B cell (primary cell): ENCODE measurements at regions not wholly inside any gene's neighbourhood (a gene's known extent, or its start where the extent isn't known, plus 50 kb on each side); places are given as distances from the start of the nearest gene placed in this dataset.

Source experiments
- ATAC-seq: fragments of 200-7000 bp; cut with Tn5 transposase; one replicate; pipeline ENCODE4 v1.10.0; 2021; ENCODE audit warnings: low read depth, mild to moderate bottlenecking, moderate number of reproducible peaks, moderate library complexity
- CTCF ChIA-PET: fragments of 350-600 bp; sonication (Branson Sonifier 250); formaldehyde crosslinking; loops from one replicate; lab custom pipeline; 2021; ENCODE audit warnings: antibody characterized with exemption, inconsistent platforms; lab: Charles Lee
- POLR2A ChIA-PET: fragments of 350-600 bp; sonication (Branson Sonifier 250); formaldehyde crosslinking; loops from one replicate; lab custom pipeline; 2021; ENCODE audit warnings: antibody characterized with exemption; lab: Charles Lee
- DNase-seq: peaks from one replicate; pipeline ENCODE4 v3.0.0; 2013
- H2AFZ ChIP-seq: 2 replicates; pipeline ENCODE4 v1.6.1; 2012; ENCODE audit warnings: mild to moderate bottlenecking, low read depth, low read length; ENCODE audit not compliant: insufficient read depth, poor library complexity, severe bottlenecking
- H3K27ac ChIP-seq, 2 donors: 1 replicate in 1 of 2; 2 replicates in 1 of 2; pipeline ENCODE4 v1.5.1; 2012 to 2013; ENCODE audit warnings: low read length in 2 of 2, mild to moderate bottlenecking in 2 of 2, moderate library complexity in 1 of 2
- H3K27me3 ChIP-seq, 4 experiments: fragments of 200-600 bp in 1 of 4; sonication (generic) in 1 of 4; replicated peaks in 1 of 4; 1 replicate in 2 of 4; 2 replicates in 2 of 4; pipeline versions ENCODE4 v1.6.1 to v1.7.0; 2013 to 2016; ENCODE audit warnings: low read length in 3 of 4, mild to moderate bottlenecking in 2 of 4, mixed read lengths in 1 of 4, moderate library complexity in 1 of 4; ENCODE audit not compliant: insufficient read depth in 4 of 4, control insufficient read depth in 3 of 4; ENCODE audit errors: control extremely low read depth in 1 of 4
- H3K36me3 ChIP-seq, 2 experiments: replicated peaks in 1 of 2; 1 replicate in 1 of 2; 2 replicates in 1 of 2; pipeline versions ENCODE4 v1.6.1 to v1.7.1; 2013; ENCODE audit warnings: low read length in 1 of 2; ENCODE audit not compliant: insufficient read depth in 2 of 2, control insufficient read depth in 1 of 2; ENCODE audit errors: control extremely low read depth in 1 of 2, extremely low read depth in 1 of 2
- H3K4me1 ChIP-seq, 2 donors: fragments of 200-600 bp in 1 of 2; sonication (generic) in 1 of 2; 1 replicate in 1 of 2; 2 replicates in 1 of 2; pipeline versions ENCODE4 v1.5.1 to v1.6.1; 2013 to 2017; ENCODE audit warnings: low read length in 2 of 2; ENCODE audit not compliant: control insufficient read depth in 2 of 2, insufficient read depth in 2 of 2
- H3K4me2 ChIP-seq: replicated peaks from 2 replicates; pipeline ENCODE3; 2012; ENCODE audit warnings: mild to moderate bottlenecking, low read depth, low read length; ENCODE audit not compliant: poor library complexity, severe bottlenecking
- H3K4me3 ChIP-seq, 5 experiments: fragments of 200-600 bp in 1 of 5; sonication (generic) in 1 of 5; 1 replicate in 3 of 5; 2 replicates in 2 of 5; pipeline versions ENCODE4 v1.5.1 to v1.7.0; 2011 to 2016; ENCODE audit warnings: low read length in 4 of 5, mild to moderate bottlenecking in 4 of 5, low read depth in 2 of 5, control low read depth in 1 of 5, moderate library complexity in 1 of 5; ENCODE audit not compliant: insufficient read depth in 1 of 5; ENCODE audit errors: control extremely low read depth in 1 of 5, extremely low read depth in 1 of 5
- H3K79me2 ChIP-seq: fragments of 200-600 bp; sonication (generic); one replicate; pipeline ENCODE4 v1.6.0; 2016; ENCODE audit warnings: low read length; ENCODE audit not compliant: control insufficient read depth, insufficient read depth
- H3K9ac ChIP-seq: fragments of 200-600 bp; sonication (generic); 2 replicates; pipeline ENCODE4 v1.6.1; 2017; ENCODE audit warnings: mild to moderate bottlenecking, low read length, moderate library complexity
- H3K9me3 ChIP-seq, 3 donors: one replicate each; pipeline versions ENCODE4 v1.6.1 to v1.7.1; 2013; ENCODE audit warnings: low read length in 2 of 3; ENCODE audit not compliant: control insufficient read depth in 2 of 3, insufficient read depth in 1 of 3; ENCODE audit errors: control extremely low read depth in 1 of 3
- H4K20me1 ChIP-seq: 2 replicates; pipeline ENCODE4 v1.6.0; 2012; ENCODE audit warnings: mild to moderate bottlenecking, low read length; ENCODE audit not compliant: insufficient read depth, control insufficient read depth, poor library complexity, severe bottlenecking
- H3K27ac Mint-ChIP-seq: one replicate; pipeline ENCODE4 v1.8.0; 2021; ENCODE audit warnings: mixed read lengths
- H3K27me3 Mint-ChIP-seq: one replicate; pipeline ENCODE4 v1.8.0; 2021; ENCODE audit warnings: mixed read lengths
- H3K4me1 Mint-ChIP-seq: one replicate; pipeline ENCODE4 v1.8.0; 2021; ENCODE audit warnings: mixed read lengths
- H3K4me3 Mint-ChIP-seq: one replicate; pipeline ENCODE4 v1.8.0; 2021; ENCODE audit warnings: mixed read lengths
- H3K9me3 Mint-ChIP-seq: one replicate; pipeline ENCODE4 v1.8.0; 2022; ENCODE audit warnings: mixed read lengths; ENCODE audit not compliant: insufficient read depth
- CTCF ChIP-seq: fragments of 200-600 bp; IDR thresholded peaks from one replicate; pipeline ENCODE4 v1.8.0; 2022; ENCODE audit warnings: antibody characterized with exemption, mild to moderate bottlenecking
- EZH2 ChIP-seq: IDR thresholded peaks from 2 replicates; pipeline ENCODE4 v1.6.1; 2012; ENCODE audit warnings: borderline replicate concordance, low read depth, mild to moderate bottlenecking, moderate library complexity, low read length; ENCODE audit not compliant: insufficient read depth, poor library complexity, severe bottlenecking
- WGBS: methylation state at CpG from one replicate; pipeline ENCODE4 v1.1.5; 2013; ENCODE audit warnings: missing lambda C conversion rate; ENCODE audit not compliant: insufficient coverage; 5-methylcytosine and 5-hydroxymethylcytosine counted together
- intact Hi-C: fragments of 100-400 bp; cut with micrococcal nuclease; formaldehyde crosslinking; loops from one replicate; pipeline ENCODE4 v1.10.0; 2022

GRCh38 chr3:109939817-109940216, 602.5 kb upstream of the DPPA4 start:
- Histone ChIP-seq H3K9me3 (no peaks in the 10 kb centered on the region), H2AFZ (no peak overlapping the region), H3K27ac (no peak overlapping the region), H3K4me3 (no peak overlapping the region), H3K4me1 (no peaks in the 10 kb centered on the region), H3K9ac (no peak overlapping the region), H3K27me3 (no peaks in the 10 kb centered on the region), H3K79me2 (no peaks in the 10 kb centered on the region), H3K36me3 (no peaks in the 10 kb centered on the region), H3K4me2 (no peak overlapping the region), H4K20me1 (no peaks in the 10 kb centered on the region)
- intact Hi-C loops = no loop called here
- ChIA-PET POLR2A (no interaction called here), CTCF (no interaction called here)
- no peak overlapping the region for H3K4me3 Mint-ChIP-seq
- H3K4me1 Mint-ChIP-seq = no peaks in the 10 kb centered on the region
- no peak for TF ChIP-seq EZH2
- TF ChIP-seq CTCF = no peak
- no peaks in the 10 kb centered on the region for H3K9me3 Mint-ChIP-seq
- H3K27ac Mint-ChIP-seq = no peak overlapping the region
- no peak for DNase-seq
- whole genome bisulfite sequencing = no CpG with 5 or more reads among the region's 1 CpG
- no peak for ATAC-seq
- no peaks in the 10 kb centered on the region for H3K27me3 Mint-ChIP-seq

- H3K27ac Mint-ChIP-seq = no peak overlapping the region
- H4K20me1 ChIP-seq = no peaks in the 10 kb centered on the region
- H3K9me3 ChIP-seq = no peaks in the 10 kb centered on the region
- no peak overlapping the region for H3K4me2 ChIP-seq
- ATAC-seq (no peak), DNase-seq (no peak)
- H3K27me3 ChIP-seq = no peaks in the 10 kb centered on the region
- H3K4me3 ChIP-seq = no peak overlapping the region
- H3K79me2 ChIP-seq = no peaks in the 10 kb centered on the region
- H3K27me3 Mint-ChIP-seq = no peaks in the 10 kb centered on the region
- H3K36me3 ChIP-seq = no peaks in the 10 kb centered on the region
- no peak overlapping the region for H3K27ac ChIP-seq
- no peaks in the 10 kb centered on the region for H3K4me1 Mint-ChIP-seq
- H2AFZ ChIP-seq = no peak overlapping the region
- TF ChIP-seq CTCF = no peak
- H3K9me3 Mint-ChIP-seq = no peaks in the 10 kb centered on the region
- POLR2A ChIA-PET = no interaction called here
- CTCF ChIA-PET = no interaction called here
- no peaks in the 10 kb centered on the region for H3K4me1 ChIP-seq
- WGBS = no CpG with 5 or more reads among the region's 3 CpGs
- intact Hi-C loops = no loop called here
- no peak overlapping the region for H3K4me3 Mint-ChIP-seq
- no peak overlapping the region for H3K9ac ChIP-seq
Observed at GRCh38 chr3:109943181-109943580, 605.8 kb upstream of the DPPA4 start.
